Activated naive CD4-positive, alpha-beta T cell treated with anti-CD3 and anti-CD28 coated beads for 36 hours (primary cell): ENCODE measurements at regions not wholly inside any gene's neighbourhood (a gene's known extent, or its start where the extent isn't known, plus 50 kb on each side); places are given as distances from the start of the nearest gene placed in this dataset.
"Not testable (repeated sequence)": the region's sequence is repeated elsewhere in the genome, so short reads cannot be mapped to it uniquely, and the experiment has no call there.

Experiments
- CTCF ChIA-PET: fragments of 350-600 bp; sonication (Branson Sonifier 250); formaldehyde crosslinking; loops from one replicate; lab custom pipeline; 2021; ENCODE audit warnings: antibody characterized with exemption; lab: Charles Lee
- DNase-seq: peaks from one replicate; pipeline ENCODE4 v3.0.0-alpha.2; 2020
- H3K27ac Mint-ChIP-seq: one replicate; pipeline ENCODE4 v1.8.0; 2021; ENCODE audit warnings: mild to moderate bottlenecking, mixed read lengths
- H3K27me3 Mint-ChIP-seq: one replicate; pipeline ENCODE4 v1.8.0; 2021; ENCODE audit warnings: low read depth, mixed read lengths
- H3K36me3 Mint-ChIP-seq: one replicate; pipeline ENCODE4 v1.8.0; 2021; ENCODE audit warnings: low read depth, mixed read lengths
- H3K4me1 Mint-ChIP-seq: one replicate; pipeline ENCODE4 v1.8.0; 2021; ENCODE audit warnings: low read depth, mixed read lengths
- H3K4me3 Mint-ChIP-seq: one replicate; pipeline ENCODE4 v1.8.0; 2021; ENCODE audit warnings: mild to moderate bottlenecking, moderate library complexity, mixed read lengths
- H3K9me3 Mint-ChIP-seq: one replicate; pipeline ENCODE4 v1.8.0; 2021; ENCODE audit warnings: mixed read lengths
- intact Hi-C: fragments of 100-400 bp; cut with micrococcal nuclease; formaldehyde crosslinking; loops from one replicate; pipeline ENCODE4 v1.15.1; 2023

DNA sequence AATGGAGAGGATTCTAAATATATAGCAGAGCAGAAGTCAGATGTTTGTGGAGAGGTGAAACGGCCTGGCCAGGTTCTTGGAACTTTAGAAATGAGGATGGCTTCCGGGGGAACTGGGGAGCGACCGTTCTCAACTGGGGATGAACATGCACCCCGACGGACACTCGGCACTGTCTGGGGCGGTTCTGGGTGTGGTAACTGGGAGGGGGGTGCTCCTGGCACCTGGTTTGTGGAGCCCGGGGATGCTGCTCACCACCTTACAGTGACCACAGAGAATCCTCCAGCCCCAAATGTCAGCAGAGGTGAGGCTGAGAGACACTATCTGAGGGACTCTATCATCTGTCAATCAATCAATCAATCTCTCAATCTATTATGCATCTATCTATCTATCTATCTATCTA is 69.0 kb upstream of the PPP2R3B start:
- Mint-ChIP-seq H3K4me3 (no peak overlapping the region), H3K27me3 (peaks cover 26% of the 10 kb centered on the region), H3K9me3 (no peaks in the 10 kb centered on the region), H3K27ac (no peak overlapping the region), H3K4me1 (no peaks in the 10 kb centered on the region), H3K36me3 (no peaks in the 10 kb centered on the region)
- intact Hi-C loops, result no loop called here
- CTCF ChIA-PET, result no interaction called here
- no peak for DNase-seq

DNA sequence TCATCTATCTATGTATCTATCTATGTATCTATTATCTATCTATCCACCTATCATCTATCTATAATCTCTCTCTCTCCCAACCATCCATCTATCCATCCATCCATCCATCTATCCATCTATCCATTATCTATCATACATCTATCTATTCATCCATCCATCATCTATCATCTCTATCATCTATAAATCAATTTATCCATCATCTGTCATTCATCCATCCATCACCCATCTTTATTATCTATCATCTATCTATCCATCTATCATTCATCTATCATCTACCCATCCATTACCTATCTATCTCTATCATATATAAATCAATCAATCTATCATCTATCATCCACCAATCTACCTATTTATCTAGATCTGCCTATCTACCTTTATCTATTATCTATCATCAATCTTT is 69.4 kb upstream of the PPP2R3B start:
- Mint-ChIP-seq H3K27ac (no peak overlapping the region), H3K4me3 (no peak overlapping the region), H3K27me3 (peaks cover 26% of the 10 kb centered on the region), H3K36me3 (no peaks in the 10 kb centered on the region), H3K9me3 (peaks cover under 1% of the 10 kb centered on the region), H3K4me1 (no peaks in the 10 kb centered on the region)
- CTCF ChIA-PET, result no interaction called here
- no peak for DNase-seq
- intact Hi-C loops, result no loop called here

DNA sequence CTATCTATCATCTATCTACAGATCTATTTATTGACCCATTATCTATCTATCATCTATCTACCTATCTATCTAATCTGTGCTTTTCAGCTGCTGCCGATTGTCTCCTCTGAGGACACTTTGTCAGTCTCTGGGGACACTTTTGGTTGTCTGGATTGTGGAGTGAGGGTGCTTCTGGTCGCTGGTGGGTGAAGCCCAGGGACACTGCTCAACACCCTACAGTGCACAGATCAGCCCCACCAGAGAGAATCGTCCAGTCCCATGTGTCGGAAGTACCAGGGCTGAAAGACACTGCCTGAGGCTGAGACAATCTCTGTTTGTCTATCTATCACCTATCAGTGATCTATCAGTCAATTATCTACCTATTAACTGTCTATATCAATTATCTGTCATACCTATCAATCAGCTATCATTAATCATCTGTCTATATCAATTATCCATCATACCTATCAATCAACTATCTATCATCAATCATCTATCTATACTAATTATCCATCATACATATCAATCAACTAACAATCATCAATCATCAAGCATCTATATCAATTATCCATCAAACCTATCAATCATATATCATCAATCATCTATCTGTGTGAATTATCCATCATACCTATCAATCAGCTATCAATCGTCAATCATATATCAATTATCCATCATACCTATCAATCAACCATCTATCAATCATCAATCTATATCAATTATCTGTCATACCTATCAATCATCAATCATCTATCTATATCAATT is 70.0 kb upstream of the PPP2R3B start:
- intact Hi-C loops, result no loop called here
- DNase-seq, result no peak
- peaks cover 26% of the 10 kb centered on the region for H3K27me3 Mint-ChIP-seq
- H3K27ac Mint-ChIP-seq, result no peak overlapping the region
- H3K4me1 Mint-ChIP-seq, result no peaks in the 10 kb centered on the region
- H3K9me3 Mint-ChIP-seq, result peaks cover 4% of the 10 kb centered on the region
- no peaks in the 10 kb centered on the region for H3K36me3 Mint-ChIP-seq
- no peak overlapping the region for H3K4me3 Mint-ChIP-seq
- CTCF ChIA-PET, result no interaction called here

DNA sequence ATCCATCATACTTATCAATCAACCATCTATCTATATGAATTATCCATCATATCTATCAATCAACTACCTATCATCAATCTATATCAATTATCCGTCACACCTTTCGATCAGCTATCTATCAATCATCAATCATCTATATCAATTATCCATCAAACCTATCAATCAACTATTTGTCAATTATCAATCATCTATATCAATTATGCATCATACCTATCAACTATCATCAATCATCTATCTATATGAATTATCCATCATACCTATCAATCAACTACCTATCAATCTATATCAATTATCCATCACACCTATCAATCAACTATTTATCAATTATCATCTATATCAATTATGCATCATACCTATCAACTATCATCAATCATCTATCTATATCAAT is 70.6 kb upstream of the PPP2R3B start:
- CTCF ChIA-PET, result no interaction called here
- no peak overlapping the region for H3K4me3 Mint-ChIP-seq
- peaks cover 23% of the 10 kb centered on the region for H3K27me3 Mint-ChIP-seq
- intact Hi-C loops, result no loop called here
- peaks cover 8% of the 10 kb centered on the region for H3K9me3 Mint-ChIP-seq
- no peaks in the 10 kb centered on the region for H3K4me1 Mint-ChIP-seq
- H3K27ac Mint-ChIP-seq, result no peak overlapping the region
- no peak for DNase-seq
- no peaks in the 10 kb centered on the region for H3K36me3 Mint-ChIP-seq

DNA sequence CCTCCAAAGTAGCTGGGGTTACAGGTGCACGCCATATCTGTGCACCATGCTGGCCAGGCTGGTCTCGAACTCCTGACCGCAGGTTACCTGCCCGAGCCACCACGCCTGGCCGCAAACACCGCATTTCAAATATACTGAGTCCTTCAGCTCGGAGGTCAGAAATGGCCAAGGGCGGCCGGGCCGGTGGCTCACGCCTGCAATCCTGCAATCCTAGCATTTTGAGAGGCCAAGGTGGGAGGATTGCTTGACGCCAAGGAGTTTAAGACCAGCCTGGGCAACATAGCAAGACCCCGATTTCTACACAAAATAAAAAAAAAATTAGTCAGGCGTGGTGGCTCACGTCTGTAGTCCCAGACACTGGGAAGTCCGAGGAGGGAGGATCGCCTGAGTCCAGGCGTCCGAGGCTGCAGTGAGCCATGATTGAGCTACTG is 71.9 kb upstream of the PPP2R3B start:
- H3K27me3 Mint-ChIP-seq, result peaks cover 23% of the 10 kb centered on the region
- DNase-seq, result no peak
- no peak overlapping the region for H3K4me3 Mint-ChIP-seq
- no peak overlapping the region for H3K27ac Mint-ChIP-seq
- H3K4me1 Mint-ChIP-seq, result no peaks in the 10 kb centered on the region
- H3K9me3 Mint-ChIP-seq, result peaks cover 11% of the 10 kb centered on the region
- CTCF ChIA-PET, result no interaction called here
- H3K36me3 Mint-ChIP-seq, result no peaks in the 10 kb centered on the region
- intact Hi-C loops, result no loop called here

DNA sequence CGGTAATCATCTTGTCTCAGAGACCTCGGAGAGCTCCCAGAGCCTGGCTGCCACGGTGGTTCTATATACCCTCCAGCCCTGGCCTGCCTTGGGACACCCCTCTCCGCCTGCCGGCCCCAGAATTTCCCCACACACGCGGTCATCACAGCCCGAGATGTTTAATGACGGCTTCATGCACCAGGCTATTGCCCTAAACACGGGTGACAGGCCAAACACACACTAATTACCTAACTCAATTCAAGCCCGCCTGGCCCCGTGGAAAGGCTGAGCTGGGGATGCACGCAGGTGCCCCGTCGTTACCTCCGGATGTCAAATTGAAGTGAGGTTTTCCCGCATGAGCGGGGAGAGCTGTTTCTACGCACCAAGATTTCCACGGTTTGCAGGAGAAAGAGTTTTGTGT is 72.9 kb upstream of the PPP2R3B start:
- CTCF ChIA-PET, result no interaction called here
- no peak for DNase-seq
- intact Hi-C loops, result no loop called here
- Mint-ChIP-seq H3K36me3 (no peaks in the 10 kb centered on the region), H3K9me3 (peaks cover 11% of the 10 kb centered on the region), H3K27ac (no peak overlapping the region), H3K4me1 (no peaks in the 10 kb centered on the region), H3K27me3 (peaks cover 23% of the 10 kb centered on the region), H3K4me3 (no peak overlapping the region)

DNA sequence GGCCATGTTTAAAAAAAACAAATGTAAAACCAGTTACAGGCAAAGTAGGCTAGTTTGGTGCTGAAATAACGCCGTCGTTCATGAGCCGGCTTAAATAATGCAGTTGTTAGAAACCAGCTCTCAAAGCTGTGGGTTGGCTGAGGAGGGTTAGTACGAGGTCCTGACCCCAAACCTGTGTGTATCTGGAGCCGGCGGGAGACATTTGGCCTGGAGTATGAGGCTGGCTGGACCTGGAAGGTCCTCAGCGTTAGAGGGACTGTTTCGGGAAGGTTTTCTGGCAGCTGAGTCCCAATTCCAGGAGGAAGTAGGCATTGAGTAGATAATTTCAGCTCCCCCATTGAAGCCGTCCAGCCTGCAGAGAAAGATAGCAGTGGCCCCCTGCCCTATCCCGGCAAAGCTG is 73.4 kb upstream of the PPP2R3B start:
- intact Hi-C loops, result no loop called here
- Mint-ChIP-seq H3K4me1 (no peaks in the 10 kb centered on the region), H3K9me3 (peaks cover 11% of the 10 kb centered on the region), H3K4me3 (no peak overlapping the region), H3K27ac (no peak overlapping the region), H3K27me3 (peaks cover 23% of the 10 kb centered on the region), H3K36me3 (no peaks in the 10 kb centered on the region)
- DNase-seq, result no peak
- CTCF ChIA-PET, result no interaction called here

DNA sequence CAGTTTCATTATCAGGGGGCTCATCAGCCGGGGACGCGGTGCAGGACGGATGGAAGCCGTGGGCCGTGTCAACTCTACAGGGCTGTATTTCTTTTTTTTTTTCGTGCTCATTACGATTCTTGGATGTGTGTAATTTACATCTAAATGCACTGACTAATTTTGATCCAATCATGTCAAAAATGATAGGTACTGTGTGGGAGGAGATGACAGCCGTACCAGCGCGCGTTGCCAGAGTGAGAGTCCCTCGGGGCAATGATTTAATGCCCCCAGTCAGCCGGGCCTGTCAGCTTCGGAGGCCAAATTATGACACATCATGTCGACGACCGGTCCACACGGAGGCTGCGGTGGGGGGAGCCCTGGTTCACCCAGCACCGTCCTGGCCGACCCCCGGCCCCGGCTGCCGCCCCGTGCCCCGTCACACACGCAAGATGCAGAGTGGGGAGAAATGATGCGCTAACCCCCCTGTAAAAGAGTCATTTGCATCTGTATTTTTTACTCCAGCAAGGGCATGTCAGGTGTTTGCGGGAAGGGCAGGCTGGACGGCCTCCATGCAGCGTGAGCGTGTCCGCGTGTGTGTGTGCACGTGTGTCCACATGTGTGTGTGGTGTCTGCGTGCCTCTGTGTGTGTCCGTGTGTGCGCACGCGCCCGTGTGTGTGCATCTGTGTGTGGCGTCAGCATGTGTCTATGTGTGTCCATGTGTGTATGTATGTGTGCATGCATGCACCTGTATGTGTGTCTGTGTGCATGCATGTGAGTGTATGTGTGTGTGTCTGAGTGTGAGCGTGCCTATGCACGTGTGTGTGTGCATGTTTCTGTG is 74.3 kb upstream of the PPP2R3B start:
- Mint-ChIP-seq H3K9me3 (peaks cover 11% of the 10 kb centered on the region), H3K27me3 (peaks cover 15% of the 10 kb centered on the region), H3K36me3 (no peaks in the 10 kb centered on the region), H3K4me3 (no peak overlapping the region), H3K27ac (no peak overlapping the region), H3K4me1 (no peaks in the 10 kb centered on the region)
- DNase-seq, result no peak
- intact Hi-C loops, result no loop called here
- CTCF ChIA-PET, result no interaction called here

DNA sequence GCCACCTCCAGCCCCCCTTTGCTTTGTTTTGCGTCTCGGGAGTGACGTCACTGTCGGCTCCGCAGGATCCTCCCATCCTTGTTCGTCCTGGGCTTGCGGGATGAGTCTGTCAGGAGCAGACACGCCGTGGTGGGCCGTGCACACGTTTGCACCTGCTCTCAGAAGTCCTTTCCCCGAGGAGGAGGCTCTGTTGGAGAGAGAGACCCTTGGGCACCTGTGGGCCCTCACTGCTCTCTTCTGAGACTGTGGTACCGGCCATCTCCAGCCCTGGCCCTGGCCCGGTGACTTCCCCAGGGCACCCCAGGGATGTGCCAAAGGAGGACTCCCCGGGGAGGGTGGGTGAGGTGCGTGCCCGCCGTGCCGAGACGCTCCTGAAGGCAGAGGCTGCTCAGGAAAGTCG is 76.1 kb upstream of the PPP2R3B start:
- Mint-ChIP-seq H3K27me3 (no peaks in the 10 kb centered on the region), H3K4me3 (no peak overlapping the region), H3K36me3 (no peaks in the 10 kb centered on the region), H3K9me3 (peaks cover 11% of the 10 kb centered on the region), H3K27ac (no peak overlapping the region), H3K4me1 (no peaks in the 10 kb centered on the region)
- intact Hi-C loops, result no loop called here
- CTCF ChIA-PET, result no interaction called here
- DNase-seq, result no peak

DNA sequence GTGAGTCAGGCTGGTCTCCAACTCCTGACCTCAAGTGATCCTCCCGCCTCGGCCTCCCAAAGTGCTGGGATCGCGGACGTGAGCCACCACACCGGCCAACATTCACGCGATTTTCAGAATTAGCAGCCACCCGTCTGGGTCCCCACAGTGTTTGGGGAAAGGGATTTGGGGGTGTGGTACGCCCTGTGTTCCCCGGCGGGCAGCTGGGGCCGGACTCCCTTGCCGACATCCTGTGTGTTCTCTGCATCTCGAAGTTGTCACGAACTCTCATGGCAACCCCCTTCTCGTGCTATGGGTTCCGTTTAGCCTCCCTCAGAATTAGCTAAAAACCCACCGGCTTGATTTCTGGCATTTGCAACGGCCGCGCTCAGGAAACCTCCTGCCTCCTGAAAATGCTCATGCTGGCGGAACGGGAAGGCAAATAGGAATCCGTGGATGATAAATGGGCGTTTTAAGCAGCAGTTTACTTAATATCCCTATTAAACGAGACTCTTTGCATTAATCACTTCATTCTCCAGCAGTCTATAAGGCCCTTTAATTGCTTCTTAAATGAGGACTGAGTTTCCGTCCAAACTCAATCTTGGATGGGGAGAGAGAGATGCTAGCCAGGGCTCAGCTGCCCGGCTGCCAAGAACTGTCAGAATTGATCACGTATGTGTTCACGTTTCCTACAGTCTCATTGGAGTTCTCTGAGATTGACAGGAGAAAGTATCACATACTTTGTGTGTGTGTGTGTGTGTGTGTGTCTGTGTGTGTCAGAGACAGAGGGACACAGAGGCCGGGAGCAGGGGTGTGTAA is 78.9 kb upstream of the PPP2R3B start:
- CTCF ChIA-PET, result no interaction called here
- H3K9me3 Mint-ChIP-seq, result peaks cover 11% of the 10 kb centered on the region
- H3K36me3 Mint-ChIP-seq, result no peaks in the 10 kb centered on the region
- intact Hi-C loops, result no loop called here
- DNase-seq, result no peak
- no peaks in the 10 kb centered on the region for H3K4me1 Mint-ChIP-seq
- no peak overlapping the region for H3K27ac Mint-ChIP-seq
- H3K27me3 Mint-ChIP-seq, result no peaks in the 10 kb centered on the region
- H3K4me3 Mint-ChIP-seq, result no peak overlapping the region

DNA sequence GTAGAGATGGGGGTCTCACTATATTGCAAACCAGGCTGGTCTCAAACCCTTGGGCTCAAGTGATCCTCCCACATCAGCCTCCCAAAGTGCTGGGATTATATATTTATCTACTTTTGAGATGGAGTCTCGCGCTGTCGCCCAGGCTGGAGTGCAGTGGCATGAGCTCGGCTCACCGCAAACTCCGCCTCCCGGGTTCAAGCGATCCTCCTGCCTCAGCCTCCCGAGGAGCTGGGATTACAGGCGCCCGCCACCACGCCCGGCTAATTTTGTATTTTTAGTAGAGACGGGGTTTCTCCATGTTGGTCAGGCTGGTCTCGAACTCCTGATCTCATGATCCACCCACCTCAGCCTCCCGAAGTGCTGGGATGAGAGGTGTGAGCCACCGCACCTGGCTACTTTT is 80.1 kb upstream of the PPP2R3B start:
- DNase-seq, H3K9me3 Mint-ChIP-seq, H3K27ac Mint-ChIP-seq, H3K27me3 Mint-ChIP-seq, CTCF ChIA-PET, H3K4me1 Mint-ChIP-seq, H3K36me3 Mint-ChIP-seq, H3K4me3 Mint-ChIP-seq, intact Hi-C loops: not testable (repeated sequence)

DNA sequence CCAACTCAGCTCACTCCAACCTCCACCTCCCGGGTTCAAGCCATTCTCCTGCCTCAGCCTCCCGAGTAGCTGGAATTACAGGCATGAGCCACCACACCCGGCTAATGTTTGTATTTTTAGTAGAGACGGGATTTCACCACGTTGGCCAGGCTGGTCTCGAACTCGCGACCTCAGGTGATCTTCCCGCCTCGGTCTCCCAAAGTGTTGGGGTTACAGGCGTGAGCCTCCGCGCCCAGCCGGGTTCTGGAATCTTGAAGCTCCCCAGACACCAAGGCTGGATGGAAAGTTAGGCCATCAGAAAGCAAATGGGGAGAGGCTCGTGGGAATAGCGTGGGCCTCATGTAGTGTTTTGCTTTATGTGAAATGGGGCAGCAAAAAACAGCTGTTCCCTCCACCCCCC is 81.0 kb upstream of the PPP2R3B start:
- H3K4me1 Mint-ChIP-seq, DNase-seq, intact Hi-C loops, H3K9me3 Mint-ChIP-seq, H3K27me3 Mint-ChIP-seq, H3K27ac Mint-ChIP-seq, H3K36me3 Mint-ChIP-seq, H3K4me3 Mint-ChIP-seq, CTCF ChIA-PET: not testable (repeated sequence)
